AG04449 (cell line): ENCODE measurements at regions not wholly inside any gene's neighbourhood (a gene's known extent, or its start where the extent isn't known, plus 50 kb on each side); places are given as distances from the start of the nearest gene placed in this dataset.

Experiments
- CTCF ChIA-PET: fragments of 350-600 bp; formaldehyde crosslinking; extraction: SDS; loops from one replicate; lab custom pipeline; 2021; ENCODE audit warnings: antibody characterized with exemption; lab: Yijun Ruan, JAX
- POLR2A ChIA-PET: fragments of 400-600, 350-600 bp; formaldehyde crosslinking; extraction: SDS; loops from one replicate; lab custom pipeline; 2020; ENCODE audit warnings: antibody characterized with exemption, inconsistent platforms; lab: Yijun Ruan, JAX
- DNase-seq: peaks from one replicate; pipeline ENCODE4 v3.0.0-alpha.2; 2010; ENCODE audit warnings: low read depth, low spot score
- H3K4me3 ChIP-seq: 2 replicates; pipeline ENCODE4 v1.5.1; 2011; ENCODE audit warnings: low read depth, mild to moderate bottlenecking, control low read depth, low read length
- CTCF ChIP-seq: IDR thresholded peaks from one replicate; pipeline ENCODE4 v1.5.1; 2011; ENCODE audit warnings: mild to moderate bottlenecking, moderate library complexity, low read length, control low read depth, inconsistent platforms; ENCODE audit not compliant: insufficient read depth; ENCODE audit errors: missing control alignments

DNA sequence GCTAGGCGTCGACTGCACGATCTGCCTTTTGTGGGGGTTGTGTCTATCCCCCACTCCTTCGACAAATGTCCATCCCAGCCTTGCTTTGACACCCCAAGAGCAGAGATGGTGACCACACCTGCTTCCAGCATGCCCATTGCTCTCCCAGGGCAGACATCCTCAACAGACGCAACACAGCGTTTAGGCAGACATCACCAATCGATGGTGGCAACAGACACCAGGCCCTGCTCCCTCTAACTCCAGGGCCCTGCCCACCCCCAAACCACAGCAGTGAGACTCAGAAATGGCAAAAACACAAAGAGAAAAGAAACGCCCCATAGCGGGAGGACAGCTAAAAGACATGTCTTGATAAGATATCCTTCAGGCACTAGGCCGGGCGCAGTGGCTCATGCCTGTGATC, 150.9 kb downstream of the CRYBB2 start:
- POLR2A ChIA-PET = no interaction called here
- no peak for DNase-seq
- no peak overlapping the region for H3K4me3 ChIP-seq
- CTCF ChIA-PET = no interaction called here
- TF ChIP-seq CTCF = no peak

DNA sequence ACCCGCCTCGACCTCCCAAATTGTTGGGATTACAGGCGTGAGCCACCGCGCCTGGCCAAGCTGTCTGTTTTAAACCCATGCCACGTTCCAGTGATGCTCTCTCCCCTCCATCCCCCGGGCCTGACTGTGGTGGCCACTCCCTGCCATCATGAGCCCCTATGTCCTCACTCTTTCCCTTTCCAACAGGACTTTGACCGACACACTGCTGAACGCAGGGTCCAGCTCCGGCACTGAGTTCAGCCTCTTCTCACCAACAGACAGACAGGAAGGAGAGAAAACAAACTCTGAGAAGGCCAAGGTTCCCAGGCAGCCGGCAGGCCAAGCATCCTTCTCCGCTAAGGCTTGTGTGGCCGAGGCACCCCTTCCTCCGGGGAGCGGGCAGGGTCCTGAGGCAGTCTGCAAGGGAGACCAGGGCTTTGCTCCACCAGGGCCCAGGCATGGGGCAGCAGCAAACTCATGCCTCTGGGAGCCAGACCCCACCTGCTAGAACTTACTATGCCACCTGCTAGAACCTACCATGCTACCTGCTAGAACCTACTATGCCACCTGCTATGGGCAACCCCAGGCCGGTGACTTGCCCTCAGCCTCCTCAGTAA, 152.7 kb downstream of the CRYBB2 start:
- no peak overlapping the region for H3K4me3 ChIP-seq
- POLR2A ChIA-PET = no interaction called here
- TF ChIP-seq CTCF = no peak
- DNase-seq = no peak
- CTCF ChIA-PET = interaction anchor here (1.1 kb wide), 1 partner anchor 9 kb away, joined by 4 read pairs; no protein-coding TSS in a partner anchor

DNA sequence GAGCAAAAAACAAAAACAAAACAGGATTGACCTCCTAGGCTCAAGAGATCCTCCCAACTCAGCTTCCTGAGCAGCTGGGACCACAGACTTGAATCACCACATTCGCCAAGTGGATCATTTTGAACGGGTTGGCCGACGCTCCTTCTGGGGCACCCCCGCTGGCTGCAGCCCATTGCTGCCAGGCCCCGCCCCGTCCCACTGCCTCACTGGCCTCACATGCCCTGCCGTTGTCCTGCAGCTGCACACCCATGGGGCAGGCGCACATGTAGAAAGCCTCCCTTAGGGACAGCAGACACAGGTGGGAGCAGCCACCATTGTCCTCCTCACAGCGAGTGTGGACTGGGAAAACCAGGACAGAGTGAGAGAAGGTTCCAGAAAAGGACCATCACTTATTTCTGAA, 154.5 kb downstream of the CRYBB2 start:
- TF ChIP-seq CTCF = no peak
- H3K4me3 ChIP-seq = no peak overlapping the region
- ChIA-PET CTCF (interaction anchor here (1.3 to 1.4 kb wide), 2 partner anchors 11 to 12 kb away, joined by 4 to 6 read pairs; no protein-coding TSS in a partner anchor), POLR2A (no interaction called here)
- DNase-seq = no peak

- POLR2A ChIA-PET = no interaction called here
- no peak overlapping the region for H3K4me3 ChIP-seq
- TF ChIP-seq CTCF = no peak
- CTCF ChIA-PET = interaction anchor here (1.3 to 1.4 kb wide), 2 partner anchors 11 to 13 kb away, joined by 4 to 6 read pairs; no protein-coding TSS in a partner anchor
- DNase-seq = no peak
These were observed 155.4 kb downstream of the CRYBB2 start for GRCh38 chr22:25374869-25375268.

DNA sequence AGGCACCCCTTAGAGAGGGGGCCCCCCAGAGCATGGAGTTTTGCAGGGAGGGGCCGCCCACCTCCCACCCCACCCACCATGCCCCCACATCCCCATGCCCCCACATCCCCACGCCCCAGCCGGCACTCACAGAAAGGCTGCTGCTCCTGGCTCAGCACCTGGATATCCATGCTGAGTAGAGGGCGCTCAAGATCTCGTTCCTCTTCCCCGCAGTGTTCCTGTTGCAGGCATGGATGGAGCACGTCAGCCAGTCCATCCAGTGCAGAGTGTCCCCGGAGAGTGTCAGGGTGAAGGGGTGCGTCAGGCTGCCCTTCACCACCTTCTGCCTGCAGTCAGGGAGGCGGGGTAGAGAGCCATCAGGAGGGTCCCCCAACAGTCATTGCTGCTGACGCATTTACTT, 156.2 kb downstream of the CRYBB2 start:
- DNase-seq = no peak
- no peak for TF ChIP-seq CTCF
- POLR2A ChIA-PET = no interaction called here
- H3K4me3 ChIP-seq = no peak overlapping the region
- CTCF ChIA-PET = no interaction called here

DNA sequence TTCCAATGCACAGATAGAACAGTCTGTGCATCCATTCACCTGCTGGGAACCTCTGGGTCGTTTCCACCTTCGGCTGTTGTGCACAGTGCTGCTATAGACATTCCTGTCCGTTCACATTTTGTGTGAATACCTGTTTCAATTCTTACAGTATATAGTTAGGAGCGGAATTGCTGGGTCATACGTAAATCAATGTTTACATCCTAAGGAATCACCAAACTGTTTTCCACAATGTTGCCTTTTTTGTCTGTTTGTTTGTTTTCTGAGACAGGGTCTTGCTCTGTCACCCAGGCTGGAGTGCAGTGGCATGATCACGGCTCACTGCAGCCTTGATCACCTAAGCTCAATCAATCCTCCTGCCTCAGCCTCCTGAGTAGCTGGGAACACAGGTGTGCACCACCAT, 158.3 kb downstream of the CRYBB2 start:
- no peak for DNase-seq
- ChIA-PET CTCF (no interaction called here), POLR2A (no interaction called here)
- TF ChIP-seq CTCF = no peak
- no peak overlapping the region for H3K4me3 ChIP-seq
